ENCODE measurements at regions not wholly inside any gene's neighbourhood (a gene's known extent, or its start where the extent isn't known, plus 50 kb on each side); places are given as distances from the start of the nearest gene placed in this dataset.
A peak's percentile ranks its signal among the peaks of the same experiment; 100 is the strongest.

GRCh38 chr4:181006499-181007260 is 1236.5 kb upstream of the TENM3 start:
- no peak for DNase-seq (ENCODE audit: low read depth)

GRCh38 chr4:181007751-181008150 is 1235.5 kb upstream of the TENM3 start:
- no peak for DNase-seq (ENCODE audit: low read depth)
- no peak overlapping the region for H3K4me3 ChIP-seq (ENCODE audit: low read length)
- no peak for TF ChIP-seq CTCF (conservative IDR thresholded peaks at IDR 0.05; ENCODE audit: low read length)

More at GRCh38 chr4:181006499-181007260, 1236.5 kb upstream of the TENM3 start:
- H3K4me3 ChIP-seq (ENCODE audit: low read length): peak overlapping the region; percentile 50
- no peak for TF ChIP-seq CTCF (conservative IDR thresholded peaks at IDR 0.05; ENCODE audit: low read length)

GRCh38 chr4:181008164-181008563 is 1235.0 kb upstream of the TENM3 start:
- peak; percentile 43 for DNase-seq (ENCODE audit: low read depth)
- H3K4me3 ChIP-seq (ENCODE audit: low read length): no peak overlapping the region
- no peak for TF ChIP-seq CTCF (conservative IDR thresholded peaks at IDR 0.05; ENCODE audit: low read length)

- H3K4me3 ChIP-seq (ENCODE audit: low read length): no peak overlapping the region
- no peak for DNase-seq (ENCODE audit: low read depth)
- no peak for TF ChIP-seq CTCF (conservative IDR thresholded peaks at IDR 0.05; ENCODE audit: low read length)
Measured at GRCh38 chr4:181013162-181013561, 1230.0 kb upstream of the TENM3 start.

- no peak overlapping the region for H3K4me3 ChIP-seq (ENCODE audit: low read length)
- no peak for DNase-seq (ENCODE audit: low read depth)
- TF ChIP-seq CTCF (conservative IDR thresholded peaks at IDR 0.05; ENCODE audit: low read length): no peak
Measured at GRCh38 chr4:181017038-181017437, 1226.2 kb upstream of the TENM3 start.

GRCh38 chr4:181018472-181018871 is 1224.7 kb upstream of the TENM3 start:
- no peak for TF ChIP-seq CTCF (conservative IDR thresholded peaks at IDR 0.05; ENCODE audit: low read length)
- H3K4me3 ChIP-seq (ENCODE audit: low read length): no peak overlapping the region
- DNase-seq (ENCODE audit: low read depth): no peak

- no peak for TF ChIP-seq CTCF (conservative IDR thresholded peaks at IDR 0.05; ENCODE audit: low read length)
- no peak overlapping the region for H3K4me3 ChIP-seq (ENCODE audit: low read length)
- DNase-seq (ENCODE audit: low read depth): no peak
Measured at GRCh38 chr4:181018913-181019312, 1224.3 kb upstream of the TENM3 start.
